HepG2 (cell line): ENCODE measurements at regions not wholly inside any gene's neighbourhood (a gene's known extent, or its start where the extent isn't known, plus 50 kb on each side); places are given as distances from the start of the nearest gene placed in this dataset.

ENCODE experiments used
- ATAC-seq: fragments of 200-7000 bp; cut with Tn5 transposase; 3 replicates; pipeline ENCODE4 v1.9.1; 2020; ENCODE audit warnings: mild to moderate bottlenecking, moderate library complexity
- BruUV-seq: library from RNA; stranded (reverse); fragments of 400-500 nt; replicated peaks from 2 replicates; lab custom pipeline; 2021; lab: Mats Ljungman, UMichigan
- CTCF ChIA-PET: fragments of 300-600 bp; formaldehyde crosslinking; extraction: SDS; loops from one replicate; lab custom pipeline; 2021; ENCODE audit warnings: low total read pairs, inconsistent platforms, low intra/inter-chr PET ratio; lab: Yijun Ruan, JAX
- POLR2A ChIA-PET: fragments of 350-600 bp; sonication (Branson Sonifier 250); formaldehyde crosslinking; loops from one replicate; lab custom pipeline; 2020; ENCODE audit warnings: antibody characterized with exemption, inconsistent platforms; lab: Yijun Ruan, JAX
- DNase-seq: peaks from one replicate; pipeline ENCODE4 v3.0.0-alpha.2; 2015; ENCODE audit warnings: low spot score
- FAIRE-seq: peaks from 3 replicates; lab custom pipeline; 2011; peaks lifted over from hg19 to GRCh38; lab: Jason Lieb, UNC
- H2AFZ ChIP-seq: one replicate; pipeline ENCODE4 v1.6.1; 2011; ENCODE audit warnings: low read length, inconsistent platforms
- H3K27ac ChIP-seq: fragments of 300-600 bp; 3 replicates; pipeline ENCODE4 v1.8.0; 2011; ENCODE audit warnings: mixed run types, mild to moderate bottlenecking, mixed read lengths, low read length, inconsistent platforms; ENCODE audit not compliant: insufficient read depth; ENCODE audit errors: extremely low read length
- H3K27me3 ChIP-seq, 2 experiments: fragments of 200-600 bp in 1 of 2; 2 replicates in 1 of 2; 3 replicates in 1 of 2; pipeline versions ENCODE4 v1.6.0 to v1.8.0; 2011; ENCODE audit warnings: low read length in 2 of 2, mild to moderate bottlenecking in 2 of 2, moderate library complexity in 2 of 2, inconsistent platforms in 1 of 2; ENCODE audit not compliant: insufficient read depth in 2 of 2, control insufficient read depth in 1 of 2
- H3K36me3 ChIP-seq, 2 experiments: fragments of 200-600 bp in 1 of 2; replicated peaks in 1 of 2; 2 replicates in 1 of 2; 3 replicates in 1 of 2; pipeline versions ENCODE4 v1.5.1 to v1.8.0; 2011; ENCODE audit warnings: low read length in 2 of 2, inconsistent platforms in 1 of 2; ENCODE audit not compliant: insufficient read depth in 2 of 2, control insufficient read depth in 1 of 2
- H3K4me1 ChIP-seq: 2 replicates; pipeline ENCODE4 v1.5.1; 2012; ENCODE audit warnings: low read length, inconsistent platforms; ENCODE audit not compliant: insufficient read depth
- H3K4me2 ChIP-seq: 2 replicates; pipeline ENCODE4 v1.6.0; 2011; ENCODE audit warnings: low read depth, low read length, inconsistent platforms
- H3K4me3 ChIP-seq, 3 experiments: fragments of 200-600 bp in 1 of 3; sonication (generic), shearing (Covaris generic) in 1 of 3; replicated peaks in 1 of 3; 2 replicates each; pipeline ENCODE4 v1.5.1; 2011 to 2016; ENCODE audit warnings: low read length in 3 of 3, inconsistent platforms in 2 of 3, low read depth in 2 of 3, mild to moderate bottlenecking in 2 of 3, control low read depth in 1 of 3, mixed read lengths in 1 of 3; ENCODE audit not compliant: insufficient read depth in 1 of 3
- H3K79me2 ChIP-seq: one replicate; pipeline ENCODE4 v1.6.1; 2011; ENCODE audit warnings: low read length, inconsistent platforms; ENCODE audit not compliant: insufficient read depth
- H3K9ac ChIP-seq: 2 replicates; pipeline ENCODE4 v1.6.0; 2011; ENCODE audit warnings: mild to moderate bottlenecking, low read depth, low read length, inconsistent platforms; ENCODE audit not compliant: insufficient read depth
- H3K9me3 ChIP-seq: 2 replicates; pipeline ENCODE4 v1.5.1; 2012; ENCODE audit warnings: mild to moderate bottlenecking, low read length
- H4K20me1 ChIP-seq: 2 replicates; pipeline ENCODE4 v1.6.0; 2011; ENCODE audit warnings: inconsistent platforms, mild to moderate bottlenecking, low read length, moderate library complexity; ENCODE audit not compliant: insufficient read depth
- CEBPB ChIP-seq: IDR thresholded peaks from 2 replicates; pipeline ENCODE4 v1.6.1; 2011; ENCODE audit warnings: low read depth, low read length, improper control_type of control experiment, borderline replicate concordance
- CEBPG ChIP-seq: IDR thresholded peaks from 2 replicates; pipeline ENCODE4 v1.6.1; 2016
- FOSL2 ChIP-seq: sonication (generic); formaldehyde crosslinking; IDR thresholded peaks from 2 replicates; pipeline ENCODE4 v1.4.0; 2020; ENCODE audit warnings: missing genetic modification reagents
- HNF4A ChIP-seq: sonication (generic); formaldehyde crosslinking; IDR thresholded peaks from 2 replicates; pipeline ENCODE4 v1.4.0; 2020; ENCODE audit warnings: missing genetic modification reagents
- HNF4G ChIP-seq, 2 experiments: sonication (generic) in 1 of 2; formaldehyde crosslinking in 1 of 2; IDR thresholded peaks; 2 replicates each; pipeline versions ENCODE4 v1.4.0 to v1.6.1; 2011 to 2020; ENCODE audit warnings: borderline replicate concordance in 2 of 2, low read depth in 2 of 2, mild to moderate bottlenecking in 2 of 2, low read length in 1 of 2, missing genetic modification reagents in 1 of 2, moderate library complexity in 1 of 2
- KAT8 ChIP-seq: IDR thresholded peaks from 2 replicates; pipeline ENCODE4 v1.6.1; 2016; ENCODE audit warnings: missing genetic modification reagents, missing compliant biosample characterization
- NCOR1 ChIP-seq: fragments of 200-600 bp; sonication (generic); IDR thresholded peaks from 2 replicates; pipeline ENCODE4 v1.7.0; 2017; ENCODE audit warnings: antibody characterized with exemption, low read length, borderline replicate concordance
- PBX3 ChIP-seq: sonication (generic); formaldehyde crosslinking; IDR thresholded peaks from 2 replicates; pipeline ENCODE4 v1.8.1; 2023; ENCODE audit warnings: missing genetic modification reagents, inconsistent platforms, borderline replicate concordance
- SKIL ChIP-seq: sonication (generic); formaldehyde crosslinking; IDR thresholded peaks from 2 replicates; pipeline ENCODE4 v1.8.0; 2022; ENCODE audit warnings: missing genetic modification reagents, mild to moderate bottlenecking, moderate library complexity, borderline replicate concordance
- ZNF570 ChIP-seq: sonication (generic); formaldehyde crosslinking; IDR thresholded peaks from 2 replicates; pipeline ENCODE4 v1.4.0; 2020; ENCODE audit warnings: mild to moderate bottlenecking, missing genetic modification reagents, borderline replicate concordance
- ZNF589 ChIP-seq: sonication (generic); formaldehyde crosslinking; conservative IDR thresholded peaks from 2 replicates; pipeline ENCODE4 v1.8.0; 2022; ENCODE audit warnings: mild to moderate bottlenecking, moderate library complexity, missing genetic modification reagents
- ZNF619 ChIP-seq: sonication (generic); formaldehyde crosslinking; IDR thresholded peaks from 2 replicates; pipeline ENCODE4 v1.4.0; 2020; ENCODE audit warnings: mild to moderate bottlenecking, missing genetic modification reagents
- ZNF704 ChIP-seq: sonication (generic); formaldehyde crosslinking; IDR thresholded peaks from 2 replicates; pipeline ENCODE4 v1.8.1; 2023; ENCODE audit warnings: mild to moderate bottlenecking, inconsistent platforms, moderate library complexity, missing genetic modification reagents, borderline replicate concordance
- ZNF720 ChIP-seq: sonication (generic); formaldehyde crosslinking; IDR thresholded peaks from 2 replicates; pipeline ENCODE4 v1.4.0; 2020; ENCODE audit warnings: missing genetic modification reagents
- WGBS: methylation state at CpG from one replicate; pipeline ENCODE4 v1.1.6; 2017; ENCODE audit warnings: low lambda C conversion rate; 5-methylcytosine and 5-hydroxymethylcytosine counted together
- in situ Hi-C: cut with HindIII; loops from 2 replicates; pipeline ENCODE4 v1.10.0; 2017; ENCODE audit warnings: low pct_unique_long_range_greater_than_20kb; ENCODE audit not compliant: extremely low pct_ligation_motif_present
- intact Hi-C: fragments of 100-400 bp; cut with micrococcal nuclease; formaldehyde crosslinking; loops from one replicate; pipeline ENCODE4 v1.10.0; 2022; ENCODE audit not compliant: unreplicated experiment

- H3K27ac ChIP-seq: no peak overlapping the region
- peak; percentile 20 for DNase-seq
- no peak overlapping the region for H3K4me3 ChIP-seq
- H3K4me1 ChIP-seq: peaks cover 8% of the 10 kb centered on the region
- 5% methylated on average over 1 of the region's 1 CpG for WGBS
- H2AFZ ChIP-seq: no peak overlapping the region
- no peaks in the 10 kb centered on the region for H3K79me2 ChIP-seq
- ATAC-seq: no peak
- no peaks in the 10 kb centered on the region for H3K36me3 ChIP-seq
- TF ChIP-seq CEBPG (CRISPR knock-in tag) (0 out of 2 replicates have a peak, but pooled peaks have one; percentile 19), KAT8 (CRISPR knock-in tag) (no peak), HNF4A (peak; percentile 51), CEBPB (peak; percentile 72; the same call in 1 of the 2 replicates)
- ChIA-PET CTCF (no interaction called here), POLR2A (no interaction called here)
- H3K27me3 ChIP-seq: no peaks in the 10 kb centered on the region
- no peak for FAIRE-seq
- H4K20me1 ChIP-seq: no peaks in the 10 kb centered on the region
- no peak overlapping the region for H3K4me2 ChIP-seq
- H3K9me3 ChIP-seq: no peaks in the 10 kb centered on the region
- intact Hi-C loops: no loop called here
- no TSS peak for BruUV-seq
- in situ Hi-C loops: no loop called here
- H3K9ac ChIP-seq: no peak overlapping the region
These were observed 91.4 kb upstream of the NEBL start for GRCh38 chr10:20988357-20988983.

GRCh38 chr10:20986049-20986448 lies 88.9 kb upstream of the NEBL start:
- POLR2A ChIA-PET: no interaction called here
- no peak for TF ChIP-seq ZNF619 (CRISPR knock-in tag)
- TF ChIP-seq NCOR1: peak; percentile 36; the same call in 1 of the 2 replicates
- no peak for TF ChIP-seq ZNF589 (CRISPR knock-in tag)
- TF ChIP-seq CEBPB: peak; percentile 60
- TF ChIP-seq PBX3 (CRISPR knock-in tag): no peak
- TF ChIP-seq FOSL2 (CRISPR knock-in tag): no peak
- no peak for TF ChIP-seq ZNF720 (CRISPR knock-in tag)
- no peak for TF ChIP-seq ZNF704
- TF ChIP-seq ZNF570: no peak
- TF ChIP-seq HNF4G (IDR thresholded peaks at IDR 0.05; ENCODE audit: borderline replicate concordance, low read depth, low read length): peak; percentile 59
- no peak for TF ChIP-seq HNF4G (CRISPR knock-in tag; IDR thresholded peaks at IDR 0.05; ENCODE audit: borderline replicate concordance, low read depth)
- TF ChIP-seq SKIL (CRISPR knock-in tag): no peak

More at GRCh38 chr10:20986049-20986448, 88.9 kb upstream of the NEBL start:
- ATAC-seq (no peak; the same call in 2 of the 3 replicates), FAIRE-seq (no peak), DNase-seq (peak; percentile 28)
- Histone ChIP-seq H3K4me3 (no peak overlapping the region), H3K4me1 (peaks cover 8% of the 10 kb centered on the region), H3K9me3 (no peaks in the 10 kb centered on the region), H2AFZ (no peak overlapping the region), H3K36me3 (no peaks in the 10 kb centered on the region), H3K79me2 (no peaks in the 10 kb centered on the region), H4K20me1 (no peaks in the 10 kb centered on the region), H3K4me2 (no peak overlapping the region), H3K27ac (no peak overlapping the region), H3K27me3 (no peaks in the 10 kb centered on the region), H3K9ac (no peak overlapping the region)
- in situ Hi-C loops: no loop called here
- intact Hi-C loops: no loop called here
- no TSS peak for BruUV-seq
- CTCF ChIA-PET: no interaction called here
- 2% methylated on average over 2 of the region's 2 CpGs for WGBS
